Posterior vena cava (tissue), 2 donors: ENCODE measurements at regions not wholly inside any gene's neighbourhood (a gene's known extent, or its start where the extent isn't known, plus 50 kb on each side); places are given as distances from the start of the nearest gene placed in this dataset.
A peak's percentile ranks its signal among the peaks of the same experiment; 100 is the strongest.
"Not testable (repeated sequence)": the region's sequence is repeated elsewhere in the genome, so short reads cannot be mapped to it uniquely, and the experiment has no call there.

Source experiments
- DNase-seq: peaks from one replicate; pipeline ENCODE4 v3.0.0-alpha.2; 2020; ENCODE audit warnings: low spot score
- intact Hi-C, 2 donors: fragments of 100-400 bp; cut with DNase I; formaldehyde crosslinking; loops; one replicate each; pipeline versions ENCODE4 v1.14.1 to v1.14.2; 2022 to 2023
- donor health status: DM: yes; HTN: yes; CAD: no.
- donor health status: DM: yes; HTN: yes; CAD: no.

GRCh38 chr6:112501705-112502104 lies 154.6 kb downstream of the RFPL4B start:
- intact Hi-C loops: no loop called here
- DNase-seq: no peak

DNA sequence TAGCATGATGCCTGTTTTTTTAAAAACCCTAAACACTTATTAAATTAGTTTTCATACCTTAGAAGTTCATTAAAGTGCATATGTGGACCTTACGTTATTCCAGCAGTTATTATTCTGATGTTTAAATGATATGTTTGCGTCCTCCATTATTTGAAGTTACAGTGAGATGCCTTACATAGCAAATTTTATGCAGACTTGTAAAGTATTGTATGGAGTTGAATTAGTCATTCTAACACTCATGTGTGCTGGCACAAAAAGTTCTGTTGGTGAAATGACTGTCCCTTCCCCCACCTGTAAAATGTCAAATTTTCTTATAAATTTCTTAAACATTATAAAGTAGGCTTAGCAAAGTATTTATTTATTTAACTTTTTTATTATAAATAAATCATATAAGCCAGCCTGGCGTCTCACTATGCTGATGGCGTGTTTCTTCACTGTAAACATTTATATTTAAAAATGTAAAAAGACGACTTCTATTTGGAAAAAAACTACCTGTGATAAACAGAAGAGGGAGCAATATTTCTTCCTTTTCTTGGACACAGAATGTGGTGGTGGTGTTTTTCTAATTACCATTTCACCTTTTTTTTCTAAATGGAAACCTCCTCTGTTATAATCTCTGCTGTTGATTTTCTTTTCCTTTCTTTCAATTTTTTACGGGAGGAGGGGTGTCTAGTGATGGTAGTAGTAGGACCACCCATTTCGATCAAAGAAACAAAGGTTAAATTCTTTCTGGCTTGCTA lies 155.4 kb downstream of the RFPL4B start:
- no peak for DNase-seq
- intact Hi-C loops: no loop called here

- intact Hi-C loops: no loop called here
- DNase-seq: no peak
Observed at GRCh38 chr6:112503091-112503596, 156.0 kb downstream of the RFPL4B start.

DNA sequence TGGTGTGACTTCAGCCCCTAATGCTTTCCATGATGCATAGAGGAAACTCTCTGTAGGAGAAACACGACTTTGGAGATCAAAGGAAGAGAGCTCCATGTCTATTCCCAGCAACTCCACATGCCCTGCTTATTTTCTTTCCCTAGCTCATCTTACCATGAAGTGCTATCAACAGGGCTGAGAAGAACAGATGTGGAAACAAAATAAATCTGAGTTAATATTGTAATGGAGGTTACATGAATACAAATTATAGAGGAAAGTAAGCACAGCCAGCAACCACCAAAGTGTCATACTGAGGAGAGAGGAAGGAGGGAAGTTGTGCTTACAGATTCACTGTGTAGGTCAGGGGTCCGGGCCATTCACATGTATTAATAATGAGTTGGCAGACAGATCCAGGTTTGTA lies 157.5 kb downstream of the RFPL4B start:
- no peak for DNase-seq
- intact Hi-C loops: no loop called here

DNA sequence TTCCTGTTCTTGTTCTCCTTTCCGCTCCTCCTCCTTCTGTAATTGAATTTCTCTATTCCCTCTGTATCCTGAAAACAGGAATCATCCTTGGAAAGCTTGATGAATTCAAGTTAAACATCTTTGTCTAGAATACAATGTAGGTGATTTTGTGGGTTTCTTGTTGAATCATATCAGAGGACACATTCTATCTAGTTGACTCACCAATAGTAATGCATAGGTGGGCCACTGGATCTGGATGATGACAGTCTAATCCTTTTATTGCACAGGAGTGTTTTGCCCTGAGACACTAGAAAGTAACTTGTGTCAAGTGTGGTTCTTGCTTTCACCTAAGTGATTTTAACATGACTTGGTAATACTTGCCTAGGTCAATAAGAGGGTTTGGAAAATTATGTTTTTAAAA lies 164.3 kb downstream of the RFPL4B start:
- intact Hi-C loops: no loop called here
- no peak for DNase-seq

GRCh38 chr6:112513175-112513574 lies 166.0 kb downstream of the RFPL4B start:
- intact Hi-C loops: no loop called here
- no peak for DNase-seq

GRCh38 chr6:112522587-112522986 lies 175.5 kb downstream of the RFPL4B start:
- intact Hi-C loops: no loop called here

GRCh38 chr6:112524071-112524470 lies 176.9 kb downstream of the RFPL4B start:
- intact Hi-C loops: no loop called here
- no peak for DNase-seq

More at GRCh38 chr6:112522587-112522986, 175.5 kb downstream of the RFPL4B start:
- no peak for DNase-seq

GRCh38 chr6:112525749-112526148 lies 178.6 kb downstream of the RFPL4B start:
- intact Hi-C loops: no loop called here
- no peak for DNase-seq

DNA sequence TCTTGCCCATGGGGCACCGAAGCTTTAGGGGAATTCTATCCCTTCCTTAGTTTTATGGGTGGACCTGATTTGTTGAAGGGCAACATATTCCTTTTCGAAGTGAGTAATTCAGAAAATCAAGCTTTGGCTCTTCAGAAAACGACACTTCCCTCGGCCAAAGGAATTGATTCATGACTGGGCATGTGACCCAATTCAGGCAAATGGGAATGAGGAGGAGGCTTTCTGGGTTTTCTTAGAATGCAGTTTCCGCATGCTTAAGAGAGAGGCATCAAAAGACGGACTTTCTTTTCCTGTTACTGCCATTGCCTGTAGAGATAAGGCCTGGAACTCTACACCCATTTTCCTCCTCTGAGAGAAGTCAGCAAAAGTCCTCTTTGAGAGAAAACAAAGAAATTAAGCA lies 179.5 kb downstream of the RFPL4B start:
- intact Hi-C loops: no loop called here
- DNase-seq: no peak

GRCh38 chr6:112528306-112528705 lies 181.2 kb downstream of the RFPL4B start:
- intact Hi-C loops, DNase-seq: not testable (repeated sequence)

- DNase-seq: no peak
- intact Hi-C loops: no loop called here
Observed at GRCh38 chr6:112535816-112536215, 188.7 kb downstream of the RFPL4B start.

GRCh38 chr6:112539355-112539754 lies 192.2 kb downstream of the RFPL4B start:
- intact Hi-C loops: no loop called here
- DNase-seq: no peak

- intact Hi-C loops: not testable (repeated sequence)
Observed at GRCh38 chr6:112541847-112542246, 194.7 kb downstream of the RFPL4B start.

GRCh38 chr6:112547321-112548085 lies 200.4 kb downstream of the RFPL4B start:
- intact Hi-C loops, DNase-seq: not testable (repeated sequence)

More at GRCh38 chr6:112541847-112542246, 194.7 kb downstream of the RFPL4B start:
- peak; percentile 58 for DNase-seq

- DNase-seq: no peak
- intact Hi-C loops: no loop called here
Observed at GRCh38 chr6:112549749-112550148, 202.6 kb downstream of the RFPL4B start.

GRCh38 chr6:112557435-112557834 lies 210.3 kb downstream of the RFPL4B start:
- intact Hi-C loops: no loop called here
- no peak for DNase-seq

- no peak for DNase-seq
- intact Hi-C loops: no loop called here
Observed at GRCh38 chr6:112557961-112558360, 210.8 kb downstream of the RFPL4B start.

DNA sequence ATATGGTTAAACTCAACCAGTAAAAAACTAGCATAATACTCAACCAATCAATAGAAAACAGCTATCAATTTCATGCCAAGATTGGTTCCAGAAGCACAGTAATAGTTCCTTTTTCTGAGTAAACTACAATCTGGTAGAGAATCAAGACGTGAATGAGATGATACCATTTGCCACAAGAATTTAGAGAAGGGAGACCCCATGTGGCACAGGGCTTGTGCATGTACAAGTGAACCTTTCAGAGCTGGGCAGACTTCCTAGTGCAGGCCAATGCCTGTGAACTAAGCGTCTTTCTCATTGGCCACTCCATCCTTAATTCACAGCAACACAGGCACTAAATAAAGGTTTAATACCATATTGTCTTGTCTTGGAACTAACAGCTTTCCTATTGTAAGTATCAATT lies 213.5 kb downstream of the RFPL4B start:
- no peak for DNase-seq
- intact Hi-C loops: no loop called here
